ENCODE measurements at regions not wholly inside any gene's neighbourhood (a gene's known extent, or its start where the extent isn't known, plus 50 kb on each side); places are given as distances from the start of the nearest gene placed in this dataset.

- H3K9ac ChIP-seq (replicated peaks in 1 of 4; ENCODE audit: extremely low read depth in 1 of 4, low read depth in 3 of 4, low read length in 3 of 4) = no peak overlapping the region
- H2BK20ac ChIP-seq (ENCODE audit: low read length) = no peak overlapping the region
- ChIA-PET POLR2A (ENCODE audit: partially characterized antibody) (no interaction called here), CTCF (ENCODE audit: partially characterized antibody) (interaction anchor here (0.8 to 1.2 kb wide), 2 partner anchors 20 to 158 kb away, joined by 3 read pairs; no protein-coding TSS in a partner anchor)
- no peak overlapping the region for H3K56ac ChIP-seq (replicated peaks; ENCODE audit: insufficient read length, low read depth, low read length)
- no peak overlapping the region for H4K8ac ChIP-seq (ENCODE audit: extremely low read depth, insufficient read depth, low read length)
- DNase-seq (ENCODE audit: low read depth in 1 of 2, low spot score in 2 of 2) (no peak), FAIRE-seq (no peak)
- H3K4me3 ChIP-seq (ENCODE audit: extremely low read depth in 1 of 4, insufficient read depth in 2 of 4, low read depth in 3 of 4, low read length in 4 of 4) = no peak overlapping the region
- H3K14ac ChIP-seq (ENCODE audit: insufficient read length) = no peak overlapping the region
- no peak overlapping the region for H2BK12ac ChIP-seq (ENCODE audit: low read depth, low read length)
- H2BK15ac ChIP-seq (ENCODE audit: low read length) = no peak overlapping the region
- H3K4ac ChIP-seq (replicated peaks; ENCODE audit: insufficient read length, low read depth, low read length) = no peak overlapping the region
- H4K91ac ChIP-seq (replicated peaks; ENCODE audit: insufficient read length, low read length) = no peak overlapping the region
- H3K27ac ChIP-seq (ENCODE audit: low read depth, low read length) = no peak overlapping the region
- no peak overlapping the region for H2BK5ac ChIP-seq (ENCODE audit: low read depth, low read length)
- H3K36me3 ChIP-seq (ENCODE audit: control insufficient read depth in 2 of 4, insufficient read depth in 4 of 4, low read length in 3 of 4) = no peaks in the 10 kb centered on the region
- no peak overlapping the region for H2AFZ ChIP-seq (ENCODE audit: low read length)
- TF ChIP-seq TAF7 (optimal IDR thresholded peaks at IDR 0.05; ENCODE audit: borderline replicate concordance, low read depth, low read length) = no peak
- no peak for TF ChIP-seq SP2 (IDR thresholded peaks at IDR 0.05; ENCODE audit: low read length)
- TF ChIP-seq RFX5 (IDR thresholded peaks at IDR 0.05; ENCODE audit: borderline replicate concordance, low read depth, low read length) = no peak
- no peaks in the 10 kb centered on the region for H3K23me2 ChIP-seq (ENCODE audit: low read depth, low read length)
- H2BK120ac ChIP-seq (replicated peaks; ENCODE audit: low read depth, low read length) = no peak overlapping the region
- no peaks in the 10 kb centered on the region for H3K27me3 ChIP-seq (replicated peaks in 1 of 4; ENCODE audit: control insufficient read depth in 3 of 4, extremely low read depth in 1 of 4, insufficient read depth in 3 of 4, low read length in 3 of 4)
- H3K4me2 ChIP-seq (ENCODE audit: insufficient read depth in 1 of 2, low read depth in 2 of 2, low read length in 2 of 2) = no peak overlapping the region
- H3K23ac ChIP-seq (ENCODE audit: insufficient read length) = no peak overlapping the region
- H3K79me1 ChIP-seq (ENCODE audit: low read depth, low read length) = no peaks in the 10 kb centered on the region
- no peaks in the 10 kb centered on the region for H3K4me1 ChIP-seq (replicated peaks in 1 of 4; ENCODE audit: control insufficient read depth in 3 of 4, insufficient read depth in 4 of 4, low read length in 3 of 4)
- no peaks in the 10 kb centered on the region for H3K9me3 ChIP-seq (ENCODE audit: insufficient read depth in 2 of 2, low read depth in 1 of 2, low read length in 1 of 2)
- no peak overlapping the region for H3K18ac ChIP-seq (ENCODE audit: extremely low read depth, low read length)
- no peaks in the 10 kb centered on the region for H3K79me2 ChIP-seq (ENCODE audit: control insufficient read depth in 1 of 2, insufficient read depth in 2 of 2, low read length in 2 of 2)
- H4K5ac ChIP-seq (ENCODE audit: insufficient read length, low read depth, low read length) = no peak overlapping the region
- H4K20me1 ChIP-seq (replicated peaks in 1 of 2; ENCODE audit: control insufficient read depth in 1 of 2, insufficient read depth in 2 of 2, low read length in 2 of 2) = no peaks in the 10 kb centered on the region
- no peak overlapping the region for H2AK5ac ChIP-seq (ENCODE audit: low read depth, low read length)
Observed at GRCh38 chr10:120755771-120756170, 95.4 kb upstream of the WDR11 start.

Measured in H1 (cell line).